C4-2B (cell line): ENCODE measurements at regions not wholly inside any gene's neighbourhood (a gene's known extent, or its start where the extent isn't known, plus 50 kb on each side); places are given as distances from the start of the nearest gene placed in this dataset.

Experiments used
- H3K27ac ChIP-seq: fragments of 450-650 bp; 2 replicates; pipeline ENCODE4 v1.5.1; 2017
- ZFX ChIP-seq: fragments of 450-650 bp; IDR thresholded peaks from 2 replicates; pipeline ENCODE4 v1.6.1; 2017
- TF ChIP-seq, protein P1 (sequence below): fragments of 450-650 bp; conservative IDR thresholded peaks from 2 replicates; pipeline ENCODE4 v1.5.1; 2017; ENCODE audit warnings: mild to moderate bottlenecking

- no peak overlapping the region for H3K27ac ChIP-seq
- TF ChIP-seq, protein P1, sequence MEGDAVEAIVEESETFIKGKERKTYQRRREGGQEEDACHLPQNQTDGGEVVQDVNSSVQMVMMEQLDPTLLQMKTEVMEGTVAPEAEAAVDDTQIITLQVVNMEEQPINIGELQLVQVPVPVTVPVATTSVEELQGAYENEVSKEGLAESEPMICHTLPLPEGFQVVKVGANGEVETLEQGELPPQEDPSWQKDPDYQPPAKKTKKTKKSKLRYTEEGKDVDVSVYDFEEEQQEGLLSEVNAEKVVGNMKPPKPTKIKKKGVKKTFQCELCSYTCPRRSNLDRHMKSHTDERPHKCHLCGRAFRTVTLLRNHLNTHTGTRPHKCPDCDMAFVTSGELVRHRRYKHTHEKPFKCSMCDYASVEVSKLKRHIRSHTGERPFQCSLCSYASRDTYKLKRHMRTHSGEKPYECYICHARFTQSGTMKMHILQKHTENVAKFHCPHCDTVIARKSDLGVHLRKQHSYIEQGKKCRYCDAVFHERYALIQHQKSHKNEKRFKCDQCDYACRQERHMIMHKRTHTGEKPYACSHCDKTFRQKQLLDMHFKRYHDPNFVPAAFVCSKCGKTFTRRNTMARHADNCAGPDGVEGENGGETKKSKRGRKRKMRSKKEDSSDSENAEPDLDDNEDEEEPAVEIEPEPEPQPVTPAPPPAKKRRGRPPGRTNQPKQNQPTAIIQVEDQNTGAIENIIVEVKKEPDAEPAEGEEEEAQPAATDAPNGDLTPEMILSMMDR: no peak
- no peak for TF ChIP-seq ZFX
These were observed 126.7 kb upstream of the CDH6 start for GRCh38 chr5:31066655-31067328.

DNA sequence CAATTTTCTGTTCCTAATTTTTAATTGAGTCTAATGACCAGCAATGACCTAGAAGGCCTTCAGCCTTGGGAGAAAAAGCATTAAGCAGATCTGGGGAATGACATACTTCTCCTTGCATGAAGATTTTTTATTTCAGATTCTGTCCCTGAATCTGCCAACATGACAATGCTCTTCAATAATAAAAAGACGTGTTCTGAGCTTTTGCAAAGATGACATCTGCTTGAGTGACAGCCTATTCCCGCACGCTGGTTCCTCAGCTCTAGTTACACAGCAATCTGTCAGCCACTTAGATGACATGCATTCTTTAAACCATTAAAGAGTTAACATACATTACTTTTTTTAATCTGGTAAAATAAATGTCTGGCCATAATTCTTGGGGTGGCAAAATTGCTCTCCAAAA is 129.3 kb upstream of the CDH6 start:
- no peak for TF ChIP-seq ZFX
- TF ChIP-seq, protein P1: no peak
- no peak overlapping the region for H3K27ac ChIP-seq

DNA sequence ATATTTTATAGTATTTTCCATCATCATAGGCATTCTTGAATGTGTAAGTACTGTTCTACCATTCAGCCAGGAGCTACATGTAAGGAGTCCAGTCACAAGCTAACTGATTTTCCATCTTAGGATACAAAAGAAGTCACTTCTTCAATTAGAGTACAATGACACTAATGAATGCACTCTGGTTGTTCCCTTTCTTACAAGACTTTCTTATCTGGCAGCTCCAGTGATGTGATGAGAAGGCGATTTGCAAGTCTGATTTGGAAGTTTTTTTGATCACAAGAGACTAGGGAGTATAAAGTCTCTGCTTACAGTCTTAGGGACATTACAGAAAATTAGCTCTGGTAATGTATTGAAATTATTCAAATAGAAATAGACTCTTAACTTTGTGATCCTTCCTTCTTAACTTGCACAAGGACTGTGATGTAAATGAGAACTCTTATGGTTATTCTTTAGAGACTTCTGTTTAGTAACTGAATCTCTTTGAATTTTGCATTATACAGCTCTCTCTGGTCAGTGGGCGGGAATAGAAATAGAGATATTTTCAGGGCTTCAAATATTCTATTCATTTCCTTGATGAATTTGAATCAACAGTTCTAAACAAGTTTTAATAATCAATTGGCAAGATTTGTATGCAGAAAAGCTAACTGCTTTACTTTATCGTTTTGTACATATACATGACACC is 130.4 kb upstream of the CDH6 start:
- TF ChIP-seq ZFX: no peak
- TF ChIP-seq, protein P1: no peak
- H3K27ac ChIP-seq: no peak overlapping the region

- TF ChIP-seq, protein P1: no peak
- no peak for TF ChIP-seq ZFX
- H3K27ac ChIP-seq: no peak overlapping the region
These were observed 133.6 kb upstream of the CDH6 start for GRCh38 chr5:31059889-31060288.

DNA sequence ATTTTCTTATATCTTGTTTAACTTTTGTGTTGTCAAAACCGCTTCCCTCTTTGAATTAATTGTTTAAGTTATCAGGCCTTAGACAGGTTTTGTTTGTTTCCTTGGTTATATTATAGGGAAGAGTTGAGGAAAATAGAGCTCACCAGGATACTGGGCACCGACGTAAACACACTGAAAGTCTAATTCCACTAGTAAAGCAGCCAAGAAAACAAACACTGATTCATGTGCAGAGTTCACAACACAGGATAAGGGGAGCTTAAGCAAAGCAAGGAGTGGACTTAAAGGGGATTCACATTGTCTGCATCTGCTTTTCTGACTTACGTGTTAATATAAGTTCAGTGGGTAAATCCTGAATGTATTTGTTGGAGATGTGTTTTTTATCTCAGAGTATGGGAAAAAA is 139.0 kb upstream of the CDH6 start:
- TF ChIP-seq, protein P1: no peak
- no peak for TF ChIP-seq ZFX

GRCh38 chr5:31052937-31053658 is 140.4 kb upstream of the CDH6 start:
- TF ChIP-seq, protein P1: no peak
- no peak for TF ChIP-seq ZFX
- no peak overlapping the region for H3K27ac ChIP-seq

More for the DNA sequence above, 139.0 kb upstream of the CDH6 start:
- H3K27ac ChIP-seq: no peak overlapping the region

DNA sequence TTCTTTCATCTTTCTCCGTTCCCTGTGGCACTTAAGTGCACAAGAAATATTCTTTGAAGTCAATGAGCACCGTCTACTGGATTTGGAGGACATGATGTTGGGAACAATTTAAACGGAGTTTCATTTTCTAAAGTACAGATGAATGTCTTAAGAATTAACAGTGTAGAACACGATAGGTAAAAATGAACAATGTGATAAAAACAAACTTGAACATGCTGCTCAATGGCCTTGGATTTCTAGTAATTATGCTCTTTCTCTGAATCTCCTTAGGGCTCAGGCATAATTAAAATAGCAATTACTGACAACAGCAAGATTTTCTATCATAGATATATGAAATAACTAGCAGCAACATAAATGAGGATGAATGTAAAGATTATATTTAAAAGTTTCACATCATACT is 142.2 kb upstream of the CDH6 start:
- TF ChIP-seq, protein P1: no peak
- no peak for TF ChIP-seq ZFX
- no peak overlapping the region for H3K27ac ChIP-seq
